ENCODE measurements at regions not wholly inside any gene's neighbourhood (a gene's known extent, or its start where the extent isn't known, plus 50 kb on each side); places are given as distances from the start of the nearest gene placed in this dataset.

- no peak overlapping the region for H3K27ac Mint-ChIP-seq
- H3K4me1 Mint-ChIP-seq, result no peaks in the 10 kb centered on the region
Measured at GRCh38 chrY:7866976-7867375, 955.4 kb upstream of the AMELY start.

GRCh38 chrY:7860781-7861614 is 949.4 kb upstream of the AMELY start:
- Histone ChIP-seq H3K27ac (ENCODE audit: low read depth, low read length) (no peak overlapping the region), H3K27me3 (ENCODE audit: control insufficient read depth, insufficient read depth, low read length, poor library complexity, severe bottlenecking) (no peaks in the 10 kb centered on the region), H3K9ac (ENCODE audit: extremely low read depth, low read length, poor library complexity, severe bottlenecking) (no peak overlapping the region), H3K9me3 (ENCODE audit: control insufficient read depth, low read length) (no peaks in the 10 kb centered on the region), H3K4me3 (ENCODE audit: low read length) (no peak overlapping the region), H3K36me3 (ENCODE audit: control insufficient read depth, insufficient read depth, low read length) (no peaks in the 10 kb centered on the region), H3K4me1 (ENCODE audit: control insufficient read depth, insufficient read depth, low read length) (no peaks in the 10 kb centered on the region)
- 98% methylated on average over 2 of the region's 3 CpGs; no CpG with 5 or more reads in 1 of the 2 experiments for WGBS, 2 experiments (ENCODE audit: insufficient coverage in 1 of 2, insufficient read length in 1 of 2)
- no peaks in the 10 kb centered on the region for H3K27me3 Mint-ChIP-seq (ENCODE audit: insufficient read depth)
- no peak for DNase-seq
- no peak overlapping the region for H3K27ac Mint-ChIP-seq
- no peaks in the 10 kb centered on the region for H3K36me3 Mint-ChIP-seq (ENCODE audit: low read depth)
- no peaks in the 10 kb centered on the region for H3K9me3 Mint-ChIP-seq
- no peak overlapping the region for H3K4me3 Mint-ChIP-seq
- no peak for TF ChIP-seq CTCF (conservative IDR thresholded peaks at IDR 0.05)
- H3K4me1 Mint-ChIP-seq, result no peaks in the 10 kb centered on the region

More at GRCh38 chrY:7866976-7867375, 955.4 kb upstream of the AMELY start:
- no peaks in the 10 kb centered on the region for H3K9me3 ChIP-seq (ENCODE audit: control insufficient read depth, low read length)
- Mint-ChIP-seq H3K36me3 (ENCODE audit: low read depth) (no peaks in the 10 kb centered on the region), H3K9me3 (no peaks in the 10 kb centered on the region), H3K27me3 (ENCODE audit: insufficient read depth) (no peaks in the 10 kb centered on the region), H3K4me3 (no peak overlapping the region)
- no peak for DNase-seq
- 57% methylated on average over 2 of the region's 2 CpGs; no CpG with 5 or more reads in 1 of the 2 experiments for WGBS, 2 experiments (ENCODE audit: insufficient coverage in 1 of 2, insufficient read length in 1 of 2)
- no peaks in the 10 kb centered on the region for H3K27me3 ChIP-seq (ENCODE audit: control insufficient read depth, insufficient read depth, low read length, poor library complexity, severe bottlenecking)
- H3K4me3 ChIP-seq (ENCODE audit: low read length), result no peak overlapping the region
- no peaks in the 10 kb centered on the region for H3K36me3 ChIP-seq (ENCODE audit: control insufficient read depth, insufficient read depth, low read length)
- no peak overlapping the region for H3K27ac ChIP-seq (ENCODE audit: low read depth, low read length)
- no peak overlapping the region for H3K9ac ChIP-seq (ENCODE audit: extremely low read depth, low read length, poor library complexity, severe bottlenecking)
- TF ChIP-seq CTCF (conservative IDR thresholded peaks at IDR 0.05), result no peak
- H3K4me1 ChIP-seq (ENCODE audit: control insufficient read depth, insufficient read depth, low read length), result no peaks in the 10 kb centered on the region

DNA sequence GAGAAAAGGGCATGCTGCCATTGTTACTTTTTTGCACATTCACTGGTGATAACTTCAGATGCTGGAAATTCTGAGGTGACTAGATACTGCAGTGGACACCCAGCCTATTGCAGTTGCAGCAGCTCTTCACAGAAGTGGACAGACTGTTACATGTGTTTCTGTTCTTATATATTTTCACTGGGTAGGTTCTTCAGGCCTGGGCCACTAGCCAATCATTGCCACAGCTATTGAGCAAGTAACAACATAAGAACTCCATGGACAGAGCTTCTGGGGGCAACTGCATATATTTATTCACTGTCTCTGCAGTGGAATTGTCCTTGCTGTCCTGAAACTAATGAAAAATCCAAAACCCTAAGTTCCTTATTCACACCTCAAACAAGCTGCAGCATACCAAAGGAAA is 938.6 kb upstream of the AMELY start:
- H3K27me3 Mint-ChIP-seq (ENCODE audit: insufficient read depth), result no peaks in the 10 kb centered on the region
- no peak for TF ChIP-seq CTCF (conservative IDR thresholded peaks at IDR 0.05)
- Histone ChIP-seq H3K4me1 (ENCODE audit: control insufficient read depth, insufficient read depth, low read length) (no peaks in the 10 kb centered on the region), H3K4me3 (ENCODE audit: low read length) (no peak overlapping the region), H3K9me3 (ENCODE audit: control insufficient read depth, low read length) (no peaks in the 10 kb centered on the region), H3K9ac (ENCODE audit: extremely low read depth, low read length, poor library complexity, severe bottlenecking) (no peak overlapping the region), H3K27me3 (ENCODE audit: control insufficient read depth, insufficient read depth, low read length, poor library complexity, severe bottlenecking) (no peaks in the 10 kb centered on the region), H3K27ac (ENCODE audit: low read depth, low read length) (no peak overlapping the region), H3K36me3 (ENCODE audit: control insufficient read depth, insufficient read depth, low read length) (no peaks in the 10 kb centered on the region)
- no peak overlapping the region for H3K4me3 Mint-ChIP-seq
- H3K9me3 Mint-ChIP-seq, result no peaks in the 10 kb centered on the region
- no peak for DNase-seq
- H3K36me3 Mint-ChIP-seq (ENCODE audit: low read depth), result no peaks in the 10 kb centered on the region
- no peaks in the 10 kb centered on the region for H3K4me1 Mint-ChIP-seq
- H3K27ac Mint-ChIP-seq, result no peak overlapping the region
